VCaP (cell line): ENCODE measurements at regions not wholly inside any gene's neighbourhood (a gene's known extent, or its start where the extent isn't known, plus 50 kb on each side); places are given as distances from the start of the nearest gene placed in this dataset.

Source experiments
- H3K27ac ChIP-seq: fragments of 450-650 bp; 2 replicates; pipeline ENCODE4 v1.5.1; 2017
- CTCF ChIP-seq: fragments of 450-650 bp; conservative IDR thresholded peaks from 2 replicates; pipeline ENCODE4 v1.5.1; 2017; ENCODE audit warnings: mild to moderate bottlenecking, moderate library complexity

GRCh38 chr14:86999036-86999435 is 993.9 kb downstream of the GALC start:
- no peak for TF ChIP-seq CTCF
- no peak overlapping the region for H3K27ac ChIP-seq

- H3K27ac ChIP-seq: no peak overlapping the region
- no peak for TF ChIP-seq CTCF
These were observed 995.7 kb downstream of the GALC start for GRCh38 chr14:86997271-86997670.

GRCh38 chr14:86990396-86990795 is 1002.6 kb downstream of the GALC start:
- no peak overlapping the region for H3K27ac ChIP-seq
- TF ChIP-seq CTCF: no peak

GRCh38 chr14:86989285-86989684 is 1003.7 kb downstream of the GALC start:
- no peak for TF ChIP-seq CTCF
- no peak overlapping the region for H3K27ac ChIP-seq

- TF ChIP-seq CTCF: no peak
- no peak overlapping the region for H3K27ac ChIP-seq
These were observed 1005.0 kb downstream of the GALC start for GRCh38 chr14:86987966-86988365.

GRCh38 chr14:86973177-86973576 is 1019.8 kb downstream of the GALC start:
- TF ChIP-seq CTCF: no peak
- no peak overlapping the region for H3K27ac ChIP-seq

- TF ChIP-seq CTCF: no peak
These were observed 1021.7 kb downstream of the GALC start for GRCh38 chr14:86971292-86971691.

More at GRCh38 chr14:86971292-86971691, 1021.7 kb downstream of the GALC start:
- no peak overlapping the region for H3K27ac ChIP-seq
